Neural crest cell (in vitro differentiated cells): ENCODE measurements at regions not wholly inside any gene's neighbourhood (a gene's known extent, or its start where the extent isn't known, plus 50 kb on each side); places are given as distances from the start of the nearest gene placed in this dataset.

Source experiments
- DNase-seq: peaks from one replicate; pipeline ENCODE4 v3.0.0; 2021; ENCODE audit warnings: low read depth, mixed read lengths, low spot score
- H3K27ac Mint-ChIP-seq: one replicate; pipeline ENCODE4 v1.8.0; 2021; ENCODE audit warnings: mild to moderate bottlenecking, mixed read lengths; ENCODE audit not compliant: unreplicated experiment
- H3K27me3 Mint-ChIP-seq: 2 replicates; pipeline ENCODE4 v1.8.0; 2021; ENCODE audit warnings: low read depth, mild to moderate bottlenecking, mixed read lengths
- H3K36me3 Mint-ChIP-seq: 2 replicates; pipeline ENCODE4 v1.8.0; 2021; ENCODE audit warnings: low read depth, mild to moderate bottlenecking, mixed read lengths
- H3K4me1 Mint-ChIP-seq: 2 replicates; pipeline ENCODE4 v1.8.0; 2021; ENCODE audit warnings: mixed read lengths
- H3K4me3 Mint-ChIP-seq: one replicate; pipeline ENCODE4 v1.8.0; 2021; ENCODE audit warnings: mild to moderate bottlenecking, mixed read lengths
- H3K9me3 Mint-ChIP-seq: 2 replicates; pipeline ENCODE4 v1.8.0; 2021; ENCODE audit warnings: mixed read lengths
- CTCF ChIP-seq: fragments of 200-600 bp; sonication (generic); conservative IDR thresholded peaks from 2 replicates; pipeline ENCODE4 v1.5.0; 2021; ENCODE audit warnings: antibody characterized with exemption, mild to moderate bottlenecking

GRCh38 chr2:157058161-157058560, 199.3 kb upstream of the GALNT5 start:
- Mint-ChIP-seq H3K4me1 (peaks cover 48% of the 10 kb centered on the region), H3K9me3 (no peaks in the 10 kb centered on the region), H3K36me3 (no peaks in the 10 kb centered on the region), H3K4me3 (no peak overlapping the region), H3K27me3 (no peaks in the 10 kb centered on the region), H3K27ac (no peak overlapping the region)
- DNase-seq, result no peak
- no peak for TF ChIP-seq CTCF

GRCh38 chr2:157059036-157059435, 198.5 kb upstream of the GALNT5 start:
- H3K4me3 Mint-ChIP-seq, result no peak overlapping the region
- H3K9me3 Mint-ChIP-seq, result no peaks in the 10 kb centered on the region
- TF ChIP-seq CTCF, result no peak
- DNase-seq, result no peak
- H3K4me1 Mint-ChIP-seq, result peaks cover 45% of the 10 kb centered on the region
- H3K27me3 Mint-ChIP-seq, result no peaks in the 10 kb centered on the region
- H3K36me3 Mint-ChIP-seq, result no peaks in the 10 kb centered on the region
- no peak overlapping the region for H3K27ac Mint-ChIP-seq

DNA sequence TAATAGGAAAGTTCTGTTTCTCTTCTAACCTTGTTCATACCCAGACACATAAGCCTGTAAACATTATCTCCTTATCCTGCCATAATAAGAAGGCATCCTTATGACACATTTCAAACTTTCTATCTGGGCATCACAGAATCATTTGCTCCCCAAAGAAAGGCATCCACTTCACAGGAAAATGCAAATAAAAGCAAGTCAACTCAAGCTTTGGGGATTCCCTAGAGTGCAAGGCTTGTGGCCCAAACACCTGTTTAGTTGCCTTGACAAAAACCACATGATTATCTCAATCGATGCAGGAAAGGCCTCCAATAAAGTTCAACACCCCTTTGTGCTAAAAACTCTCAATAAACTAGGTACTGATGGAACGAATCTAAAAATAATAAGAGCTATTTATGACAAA, 195.7 kb upstream of the GALNT5 start:
- Mint-ChIP-seq H3K36me3 (no peaks in the 10 kb centered on the region), H3K27me3 (no peaks in the 10 kb centered on the region), H3K4me1 (peaks cover 26% of the 10 kb centered on the region), H3K27ac (no peak overlapping the region), H3K4me3 (no peak overlapping the region), H3K9me3 (no peaks in the 10 kb centered on the region)
- DNase-seq, result no peak
- TF ChIP-seq CTCF, result no peak

GRCh38 chr2:157067562-157067961, 189.9 kb upstream of the GALNT5 start:
- no peak overlapping the region for H3K27ac Mint-ChIP-seq
- H3K4me3 Mint-ChIP-seq, result no peak overlapping the region
- no peak for TF ChIP-seq CTCF
- peaks cover 10% of the 10 kb centered on the region for H3K4me1 Mint-ChIP-seq
- DNase-seq, result no peak
- H3K27me3 Mint-ChIP-seq, result no peaks in the 10 kb centered on the region
- H3K36me3 Mint-ChIP-seq, result peaks cover 13% of the 10 kb centered on the region
- H3K9me3 Mint-ChIP-seq, result peaks cover 8% of the 10 kb centered on the region

- no peaks in the 10 kb centered on the region for H3K27me3 Mint-ChIP-seq
Measured at GRCh38 chr2:157068237-157068636, 189.3 kb upstream of the GALNT5 start.

More at GRCh38 chr2:157068237-157068636, 189.3 kb upstream of the GALNT5 start:
- peaks cover 8% of the 10 kb centered on the region for H3K9me3 Mint-ChIP-seq
- TF ChIP-seq CTCF, result no peak
- H3K27ac Mint-ChIP-seq, result no peak overlapping the region
- peaks cover 13% of the 10 kb centered on the region for H3K36me3 Mint-ChIP-seq
- peaks cover 10% of the 10 kb centered on the region for H3K4me1 Mint-ChIP-seq
- H3K4me3 Mint-ChIP-seq, result no peak overlapping the region
- no peak for DNase-seq
